ENCODE measurements at regions not wholly inside any gene's neighbourhood (a gene's known extent, or its start where the extent isn't known, plus 50 kb on each side); places are given as distances from the start of the nearest gene placed in this dataset.

DNA sequence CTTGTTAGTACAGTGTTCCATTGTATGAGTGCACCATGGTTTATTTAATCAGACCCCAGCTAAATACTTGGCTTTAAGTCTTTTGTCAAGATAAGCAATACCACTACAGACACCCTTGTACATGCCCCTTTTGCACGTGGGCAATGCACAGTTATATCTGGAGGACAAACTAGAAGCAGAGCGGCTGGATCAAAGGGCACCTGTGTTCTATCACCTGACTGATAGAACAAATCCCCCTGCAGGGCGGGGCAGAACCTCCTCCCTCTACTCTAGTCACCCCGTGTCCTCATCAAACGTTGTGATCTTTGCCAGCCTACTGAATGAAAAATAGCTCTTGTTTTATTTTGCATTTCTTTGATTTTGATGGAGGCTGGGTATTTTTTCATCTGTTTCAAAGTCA lies 314.9 kb downstream of the TLE3 start:
- TF ChIP-seq POLR2AphosphoS5 (IDR thresholded peaks at IDR 0.05; ENCODE audit: low read depth, low read length) = no peak
- TF ChIP-seq POLR2A (IDR thresholded peaks at IDR 0.05; ENCODE audit: low read depth, low read length) = no peak
- no peak for TF ChIP-seq SPI1 (IDR thresholded peaks at IDR 0.05; ENCODE audit: low read depth, low read length)
- TF ChIP-seq PAX5 (IDR thresholded peaks at IDR 0.05; ENCODE audit: insufficient read depth, low read length, severe bottlenecking) = no peak
- TF ChIP-seq TAF1 (IDR thresholded peaks at IDR 0.05; ENCODE audit: low read depth, low read length) = no peak
- no peak for TF ChIP-seq POU2F2 (IDR thresholded peaks at IDR 0.05; ENCODE audit: low read depth, low read length)
